Left colon (tissue), 2 donors: ENCODE measurements at regions not wholly inside any gene's neighbourhood (a gene's known extent, or its start where the extent isn't known, plus 50 kb on each side); places are given as distances from the start of the nearest gene placed in this dataset.

Source experiments
- ATAC-seq: fragments of 200-7000 bp; cut with Tn5 transposase; one replicate; pipeline ENCODE4 v1.9.1; 2020; ENCODE audit warnings: mild to moderate bottlenecking, moderate library complexity
- DNase-seq, 2 donors: peaks; one replicate each; pipeline ENCODE4 v3.0.0-alpha.2; 2020
- intact Hi-C, 2 donors: fragments of 100-400 bp; cut with DNase I in 1 of 2; cut with micrococcal nuclease in 1 of 2; formaldehyde crosslinking; loops; one replicate each; pipeline versions ENCODE4 v1.11.2 to v1.14.0; 2022; cut with DNase I, micrococcal nuclease
- donor health status: DM: no; HTN: no; CAD: no.
- donor health status: DM: yes; HTN: yes; CAD: no.

- intact Hi-C loops = no loop called here
- DNase-seq = no peak
- ATAC-seq = no peak
Measured at GRCh38 chr10:52437205-52437646, 123.1 kb downstream of the DKK1 start.

GRCh38 chr10:52438119-52438518 is 124.0 kb downstream of the DKK1 start:
- ATAC-seq (no peak), DNase-seq (no peak)
- intact Hi-C loops = no loop called here

GRCh38 chr10:52440612-52441285 is 126.7 kb downstream of the DKK1 start:
- ATAC-seq = no peak
- intact Hi-C loops = no loop called here
- no peak for DNase-seq

GRCh38 chr10:52442576-52442975 is 128.5 kb downstream of the DKK1 start:
- intact Hi-C loops = no loop called here
- ATAC-seq = no peak
- DNase-seq = no peak

GRCh38 chr10:52443419-52444388 is 129.6 kb downstream of the DKK1 start:
- intact Hi-C loops = no loop called here
- DNase-seq = no peak

GRCh38 chr10:52446391-52446790 is 132.3 kb downstream of the DKK1 start:
- intact Hi-C loops = no loop called here
- ATAC-seq (no peak), DNase-seq (no peak)

More at GRCh38 chr10:52443419-52444388, 129.6 kb downstream of the DKK1 start:
- ATAC-seq = no peak

- intact Hi-C loops = no loop called here
- no peak for DNase-seq
- ATAC-seq = no peak
Measured at GRCh38 chr10:52447931-52448353, 133.9 kb downstream of the DKK1 start.

GRCh38 chr10:52450762-52451291 is 136.7 kb downstream of the DKK1 start:
- intact Hi-C loops = no loop called here
- no peak for ATAC-seq
- DNase-seq = no peak

- intact Hi-C loops = no loop called here
- ATAC-seq = no peak
- DNase-seq = no peak
Measured at GRCh38 chr10:52451817-52452216, 137.7 kb downstream of the DKK1 start.

GRCh38 chr10:52452600-52453493 is 138.8 kb downstream of the DKK1 start:
- DNase-seq (no peak), ATAC-seq (no peak)
- intact Hi-C loops = no loop called here

- ATAC-seq = no peak
- DNase-seq = no peak
- intact Hi-C loops = no loop called here
Measured at GRCh38 chr10:52453501-52453900, 139.4 kb downstream of the DKK1 start.

GRCh38 chr10:52454491-52454890 is 140.4 kb downstream of the DKK1 start:
- ATAC-seq (no peak), DNase-seq (no peak)
- intact Hi-C loops = no loop called here

- no peak for DNase-seq
- intact Hi-C loops = no loop called here
- no peak for ATAC-seq
Measured at GRCh38 chr10:52455098-52455497, 141.0 kb downstream of the DKK1 start.

- DNase-seq = no peak
- ATAC-seq = no peak
- intact Hi-C loops = no loop called here
Measured at GRCh38 chr10:52459097-52459496, 145.0 kb downstream of the DKK1 start.

GRCh38 chr10:52463826-52464225 is 149.7 kb downstream of the DKK1 start:
- DNase-seq (no peak), ATAC-seq (no peak)
- intact Hi-C loops = no loop called here

GRCh38 chr10:52464368-52465124 is 150.5 kb downstream of the DKK1 start:
- intact Hi-C loops = no loop called here
- DNase-seq = no peak
- ATAC-seq = no peak

- ATAC-seq (no peak), DNase-seq (no peak)
- intact Hi-C loops = no loop called here
Measured at GRCh38 chr10:52465202-52465601, 151.1 kb downstream of the DKK1 start.

GRCh38 chr10:52466464-52466863 is 152.4 kb downstream of the DKK1 start:
- ATAC-seq = no peak
- intact Hi-C loops = no loop called here

More at GRCh38 chr10:52466464-52466863, 152.4 kb downstream of the DKK1 start:
- DNase-seq = peak in 1 of 2 donors; percentile 24
